Superior temporal gyrus (tissue), 1 donor: ENCODE measurements at regions not wholly inside any gene's neighbourhood (a gene's known extent, or its start where the extent isn't known, plus 50 kb on each side); places are given as distances from the start of the nearest gene placed in this dataset.
"Not testable (repeated sequence)": the region's sequence is repeated elsewhere in the genome, so short reads cannot be mapped to it uniquely, and the experiment has no call there.

Source experiments
- DNase-seq: peaks from one replicate; pipeline ENCODE4 v3.0.0-alpha.2; 2016; ENCODE audit errors: extremely low spot score

GRCh38 chr1:81270051-81270450, 530.7 kb upstream of the ADGRL2 start:
- DNase-seq: no peak

- no peak for DNase-seq
These were observed 535.8 kb upstream of the ADGRL2 start for GRCh38 chr1:81264976-81265375.

GRCh38 chr1:81259625-81260411, 540.9 kb upstream of the ADGRL2 start:
- peak; percentile 55 for DNase-seq

GRCh38 chr1:81254560-81254959, 546.2 kb upstream of the ADGRL2 start:
- no peak for DNase-seq

GRCh38 chr1:81254068-81254467, 546.7 kb upstream of the ADGRL2 start:
- no peak for DNase-seq

GRCh38 chr1:81252471-81253151, 548.1 kb upstream of the ADGRL2 start:
- DNase-seq: no peak

- not testable (repeated sequence) for DNase-seq
These were observed 549.9 kb upstream of the ADGRL2 start for GRCh38 chr1:81250825-81251224.

- not testable (repeated sequence) for DNase-seq
These were observed 555.5 kb upstream of the ADGRL2 start for GRCh38 chr1:81245084-81245715.

- not testable (repeated sequence) for DNase-seq
These were observed 556.1 kb upstream of the ADGRL2 start for GRCh38 chr1:81244612-81245011.

GRCh38 chr1:81242103-81242502, 558.6 kb upstream of the ADGRL2 start:
- no peak for DNase-seq

- DNase-seq: no peak
These were observed 562.6 kb upstream of the ADGRL2 start for GRCh38 chr1:81238129-81238528.

GRCh38 chr1:81237473-81238089, 563.2 kb upstream of the ADGRL2 start:
- DNase-seq: no peak

- no peak for DNase-seq
These were observed 566.5 kb upstream of the ADGRL2 start for GRCh38 chr1:81234237-81234636.

- DNase-seq: no peak
These were observed 567.1 kb upstream of the ADGRL2 start for GRCh38 chr1:81233591-81233990.

- peak; percentile 45 for DNase-seq
These were observed 568.3 kb upstream of the ADGRL2 start for GRCh38 chr1:81232420-81232819.

- DNase-seq: no peak
These were observed 569.0 kb upstream of the ADGRL2 start for GRCh38 chr1:81231729-81232038.

- DNase-seq: no peak
These were observed 569.6 kb upstream of the ADGRL2 start for GRCh38 chr1:81230983-81231728.

GRCh38 chr1:81228926-81229325, 571.8 kb upstream of the ADGRL2 start:
- DNase-seq: no peak

- no peak for DNase-seq
These were observed 574.2 kb upstream of the ADGRL2 start for GRCh38 chr1:81226603-81226928.

- no peak for DNase-seq
These were observed 574.7 kb upstream of the ADGRL2 start for GRCh38 chr1:81225789-81226602.

- no peak for DNase-seq
These were observed 576.5 kb upstream of the ADGRL2 start for GRCh38 chr1:81224222-81224621.
